GM23248 (cell line): ENCODE measurements at regions not wholly inside any gene's neighbourhood (a gene's known extent, or its start where the extent isn't known, plus 50 kb on each side); places are given as distances from the start of the nearest gene placed in this dataset.

Experiments
- EZH2 ChIP-seq: fragments of 200-600 bp; sonication (generic); IDR thresholded peaks from 2 replicates; pipeline ENCODE4 v1.6.1; 2018; ENCODE audit warnings: antibody characterized with exemption, mild to moderate bottlenecking; ENCODE audit not compliant: insufficient read depth, poor library complexity, severe bottlenecking
- EZH2phosphoT487 ChIP-seq: fragments of 200-600 bp; sonication (generic); IDR thresholded peaks from 2 replicates; pipeline ENCODE4 v1.6.1; 2018; ENCODE audit warnings: antibody characterized with exemption, moderate library complexity, mild to moderate bottlenecking, low read depth; ENCODE audit not compliant: insufficient read depth

- TF ChIP-seq EZH2 (no peak), EZH2phosphoT487 (no peak)
Measured at GRCh38 chr10:86599041-86599440, 55.3 kb upstream of the OPN4 start.
